AG09319 (cell line): ENCODE measurements at regions not wholly inside any gene's neighbourhood (a gene's known extent, or its start where the extent isn't known, plus 50 kb on each side); places are given as distances from the start of the nearest gene placed in this dataset.

ENCODE experiments used
- DNase-seq: peaks from one replicate; pipeline ENCODE4 v3.0.0-alpha.2; 2010; ENCODE audit warnings: low read depth; ENCODE audit errors: extremely low read depth
- TF ChIP-seq, protein P1 (sequence below): IDR thresholded peaks from 2 replicates; pipeline ENCODE4 v1.5.1; 2011; ENCODE audit warnings: low read depth, mild to moderate bottlenecking, inconsistent platforms, low read length, moderate library complexity

GRCh38 chr13:73665261-73665660, 468.9 kb downstream of the KLF12 start:
- TF ChIP-seq, protein P1, sequence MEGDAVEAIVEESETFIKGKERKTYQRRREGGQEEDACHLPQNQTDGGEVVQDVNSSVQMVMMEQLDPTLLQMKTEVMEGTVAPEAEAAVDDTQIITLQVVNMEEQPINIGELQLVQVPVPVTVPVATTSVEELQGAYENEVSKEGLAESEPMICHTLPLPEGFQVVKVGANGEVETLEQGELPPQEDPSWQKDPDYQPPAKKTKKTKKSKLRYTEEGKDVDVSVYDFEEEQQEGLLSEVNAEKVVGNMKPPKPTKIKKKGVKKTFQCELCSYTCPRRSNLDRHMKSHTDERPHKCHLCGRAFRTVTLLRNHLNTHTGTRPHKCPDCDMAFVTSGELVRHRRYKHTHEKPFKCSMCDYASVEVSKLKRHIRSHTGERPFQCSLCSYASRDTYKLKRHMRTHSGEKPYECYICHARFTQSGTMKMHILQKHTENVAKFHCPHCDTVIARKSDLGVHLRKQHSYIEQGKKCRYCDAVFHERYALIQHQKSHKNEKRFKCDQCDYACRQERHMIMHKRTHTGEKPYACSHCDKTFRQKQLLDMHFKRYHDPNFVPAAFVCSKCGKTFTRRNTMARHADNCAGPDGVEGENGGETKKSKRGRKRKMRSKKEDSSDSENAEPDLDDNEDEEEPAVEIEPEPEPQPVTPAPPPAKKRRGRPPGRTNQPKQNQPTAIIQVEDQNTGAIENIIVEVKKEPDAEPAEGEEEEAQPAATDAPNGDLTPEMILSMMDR, result no peak
- no peak for DNase-seq

- no peak for DNase-seq
- TF ChIP-seq, protein P1, result no peak
These were observed 469.4 kb downstream of the KLF12 start for GRCh38 chr13:73664851-73665250.

DNA sequence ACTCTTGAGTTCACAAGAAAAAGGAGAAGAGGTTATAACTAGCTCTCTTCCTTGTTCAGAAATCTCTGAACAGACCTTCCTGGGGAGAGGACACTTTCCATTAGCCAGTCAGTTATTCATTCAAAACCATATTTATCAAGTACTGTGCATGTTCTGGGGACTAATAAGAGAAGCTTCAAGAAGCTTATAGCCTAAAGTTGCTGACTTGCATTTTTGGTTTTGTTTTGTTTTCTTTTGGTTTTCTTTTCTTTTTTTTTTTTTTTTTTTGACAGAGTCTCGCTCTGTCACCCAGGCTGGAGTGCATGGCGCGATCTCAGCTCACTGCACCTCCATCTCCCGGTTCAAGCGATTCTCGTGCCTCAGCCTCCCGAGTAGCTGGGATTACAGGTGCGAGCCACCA, 471.4 kb downstream of the KLF12 start:
- TF ChIP-seq, protein P1, result no peak
- DNase-seq, result no peak

DNA sequence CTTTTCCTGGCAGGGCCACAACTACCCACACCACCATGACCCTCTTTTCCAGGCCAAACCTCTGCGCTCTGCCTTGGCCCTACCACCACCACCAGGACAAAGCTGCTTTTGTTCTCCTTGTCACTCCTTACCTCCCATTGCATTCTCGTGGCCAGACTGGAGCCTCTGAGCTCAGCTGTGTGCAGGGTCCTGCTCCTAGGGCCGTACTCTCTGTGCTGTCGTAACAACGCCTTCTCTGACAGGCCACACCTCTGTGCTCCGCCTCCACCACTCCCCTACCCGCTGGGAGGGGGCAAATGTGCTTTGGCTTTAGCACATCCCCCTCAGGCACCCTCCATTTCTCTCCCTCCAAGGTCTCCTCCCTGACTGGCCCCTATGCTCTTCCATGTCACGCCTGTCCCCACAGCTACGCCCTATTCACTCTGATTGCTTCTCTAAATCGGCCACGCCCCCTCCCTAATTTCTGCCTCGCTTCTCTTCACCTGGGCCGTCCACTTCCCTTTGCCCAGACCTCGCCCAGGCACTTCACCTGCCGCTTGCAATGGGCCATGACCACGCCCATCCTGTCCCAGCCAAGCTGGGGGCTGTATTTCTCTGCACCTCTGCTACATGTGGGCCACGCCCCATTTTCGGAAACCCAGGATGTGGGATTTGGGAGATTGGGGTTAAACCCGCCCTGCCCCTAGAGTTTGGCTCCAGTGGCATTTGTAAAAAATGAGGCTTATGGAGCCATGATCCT, 472.3 kb downstream of the KLF12 start:
- no peak for DNase-seq
- TF ChIP-seq, protein P1, result no peak

DNA sequence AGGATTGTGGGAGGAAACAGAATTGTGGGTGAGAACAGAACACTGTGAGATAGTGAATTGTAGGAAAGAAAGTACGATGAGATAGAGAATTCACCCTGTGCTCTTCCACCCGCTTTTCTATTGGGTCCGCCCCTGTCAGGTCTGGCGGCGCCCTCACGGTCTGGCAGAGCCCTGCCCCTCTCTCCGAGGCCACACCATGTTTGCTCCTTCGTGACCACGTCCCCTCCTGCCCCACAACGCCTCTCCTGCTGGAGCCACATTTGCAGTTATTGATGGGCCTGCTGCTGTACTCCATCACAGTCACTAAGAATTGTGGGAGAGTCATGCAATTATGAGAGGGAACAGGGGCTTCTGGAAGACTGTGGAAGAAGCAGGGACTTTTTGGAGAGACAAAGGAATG, 473.1 kb downstream of the KLF12 start:
- TF ChIP-seq, protein P1, result no peak
- no peak for DNase-seq

- TF ChIP-seq, protein P1, result no peak
- DNase-seq, result no peak
These were observed 475.6 kb downstream of the KLF12 start for GRCh38 chr13:73658639-73659038.

DNA sequence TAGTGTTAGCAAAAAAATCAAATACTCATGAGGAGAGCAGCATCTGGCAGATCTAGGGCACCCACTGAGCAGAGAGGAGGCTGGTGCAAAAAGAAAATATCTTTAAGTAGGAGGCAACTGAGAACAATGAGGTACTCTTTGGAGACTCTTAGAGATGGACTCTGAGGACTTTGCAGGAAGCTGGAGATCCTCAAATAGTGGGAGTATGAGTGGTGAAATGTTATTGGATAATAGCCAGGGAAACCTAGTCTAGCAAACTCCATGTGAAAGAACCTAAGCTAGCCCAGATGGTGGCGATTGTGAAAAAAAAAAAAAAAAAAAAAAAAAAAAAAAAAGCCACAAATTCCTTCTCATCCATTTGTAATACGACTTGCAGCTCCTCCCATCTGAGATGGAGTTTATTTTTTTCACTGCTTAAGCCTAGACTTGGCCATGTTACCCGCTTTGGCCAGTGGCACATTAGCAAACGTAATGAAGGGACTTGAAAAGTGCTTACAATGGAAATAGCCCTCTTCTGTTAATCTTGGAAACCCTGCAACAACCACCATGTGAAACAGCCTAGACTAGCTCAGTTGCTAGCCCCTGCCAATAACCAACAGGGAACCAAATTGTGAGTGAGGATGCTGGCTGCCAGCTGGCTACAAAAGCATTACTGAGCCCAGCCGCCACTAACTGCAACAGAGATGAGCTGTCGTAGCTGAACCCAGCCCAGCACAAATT, 476.2 kb downstream of the KLF12 start:
- TF ChIP-seq, protein P1, result no peak
- DNase-seq, result no peak
